NT2/D1 (cell line): ENCODE measurements at regions not wholly inside any gene's neighbourhood (a gene's known extent, or its start where the extent isn't known, plus 50 kb on each side); places are given as distances from the start of the nearest gene placed in this dataset.

Experiments
- DNase-seq: peaks from one replicate; pipeline ENCODE4 v3.0.0-alpha.2; 2011; ENCODE audit warnings: low read depth, low spot score
- H3K27me3 ChIP-seq: 2 replicates; pipeline ENCODE4 v1.6.0; 2011; ENCODE audit warnings: mild to moderate bottlenecking; ENCODE audit not compliant: insufficient read length, insufficient read depth
- H3K36me3 ChIP-seq: 2 replicates; pipeline ENCODE4 v1.6.1; 2011; ENCODE audit warnings: mild to moderate bottlenecking, low read length, mixed read lengths; ENCODE audit not compliant: insufficient read depth, insufficient read length
- H3K4me1 ChIP-seq: 2 replicates; pipeline ENCODE4 v1.5.1; 2011; ENCODE audit not compliant: insufficient read depth, insufficient read length
- H3K4me3 ChIP-seq: 2 replicates; pipeline ENCODE4 v1.5.1; 2011; ENCODE audit warnings: low read depth; ENCODE audit not compliant: insufficient read length
- H3K9ac ChIP-seq: 2 replicates; pipeline ENCODE4 v1.6.0; 2011; ENCODE audit warnings: low read depth; ENCODE audit not compliant: insufficient read length
- H3K9me3 ChIP-seq: 2 replicates; pipeline ENCODE4 v1.5.1; 2011; ENCODE audit warnings: mild to moderate bottlenecking, low read length; ENCODE audit not compliant: insufficient read depth
- SUZ12 ChIP-seq: IDR thresholded peaks from 2 replicates; pipeline ENCODE4 v1.6.1; 2011; ENCODE audit not compliant: insufficient read length, insufficient read depth; ENCODE audit errors: extremely low read depth
- YY1 ChIP-seq: IDR thresholded peaks from 2 replicates; pipeline ENCODE4 v1.6.1; 2011; ENCODE audit not compliant: insufficient read length, insufficient read depth
- ZNF274 ChIP-seq: IDR thresholded peaks from 2 replicates; pipeline ENCODE4 v1.6.1; 2011; ENCODE audit warnings: mild to moderate bottlenecking, low read depth, low read length

DNA sequence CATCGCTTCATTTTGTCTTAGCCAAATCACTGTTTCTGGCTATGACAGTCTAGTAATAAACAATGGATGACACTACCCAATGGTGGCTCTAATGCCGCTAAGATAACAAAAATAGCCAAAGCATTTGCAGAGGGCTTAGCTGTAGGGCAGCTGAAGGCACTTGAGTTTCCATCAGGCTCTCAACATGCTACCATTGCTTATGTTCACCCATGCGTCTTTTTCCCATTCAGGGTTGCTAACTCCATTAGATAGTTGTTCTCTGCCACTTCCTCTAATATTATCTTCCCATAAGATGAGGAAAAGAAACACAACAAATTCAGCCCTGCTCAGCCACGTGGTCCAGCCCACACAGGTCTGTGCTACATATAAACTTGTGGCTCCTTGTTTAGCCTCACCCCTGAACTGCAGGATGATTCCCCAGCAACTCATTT lies 159.6 kb downstream of the TOMM20 start:
- H3K4me3 ChIP-seq, result no peak overlapping the region
- H3K27me3 ChIP-seq, result no peaks in the 10 kb centered on the region
- no peaks in the 10 kb centered on the region for H3K36me3 ChIP-seq
- peaks cover 14% of the 10 kb centered on the region for H3K4me1 ChIP-seq
- TF ChIP-seq SUZ12 (no peak), YY1 (no peak), ZNF274 (no peak)
- DNase-seq, result no peak
- H3K9ac ChIP-seq, result no peak overlapping the region
- H3K9me3 ChIP-seq, result no peaks in the 10 kb centered on the region

DNA sequence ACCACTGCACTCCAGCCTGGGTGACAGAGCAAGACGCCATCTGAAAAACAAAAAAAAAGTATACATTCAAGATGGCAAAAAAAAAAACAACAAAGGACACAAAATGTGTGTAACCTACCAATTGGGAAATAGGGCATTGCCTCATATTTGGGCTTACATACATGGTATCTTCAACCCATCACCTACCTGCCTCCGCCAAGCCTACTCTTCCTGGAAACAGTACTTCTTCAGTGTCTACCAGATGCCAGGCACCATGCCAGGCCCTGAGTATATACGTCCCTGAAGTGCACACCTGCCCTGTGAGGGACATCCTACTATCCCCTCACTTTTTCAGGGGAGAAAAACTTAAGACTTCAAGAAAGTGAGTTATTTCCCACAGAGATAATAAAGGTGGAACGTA lies 160.2 kb downstream of the TOMM20 start:
- H3K4me1 ChIP-seq, result peaks cover 10% of the 10 kb centered on the region
- no peaks in the 10 kb centered on the region for H3K9me3 ChIP-seq
- no peak overlapping the region for H3K4me3 ChIP-seq
- no peak overlapping the region for H3K9ac ChIP-seq
- DNase-seq, result no peak
- no peaks in the 10 kb centered on the region for H3K27me3 ChIP-seq
- no peaks in the 10 kb centered on the region for H3K36me3 ChIP-seq
- TF ChIP-seq ZNF274, result no peak
- TF ChIP-seq YY1, result no peak
- TF ChIP-seq SUZ12, result no peak

DNA sequence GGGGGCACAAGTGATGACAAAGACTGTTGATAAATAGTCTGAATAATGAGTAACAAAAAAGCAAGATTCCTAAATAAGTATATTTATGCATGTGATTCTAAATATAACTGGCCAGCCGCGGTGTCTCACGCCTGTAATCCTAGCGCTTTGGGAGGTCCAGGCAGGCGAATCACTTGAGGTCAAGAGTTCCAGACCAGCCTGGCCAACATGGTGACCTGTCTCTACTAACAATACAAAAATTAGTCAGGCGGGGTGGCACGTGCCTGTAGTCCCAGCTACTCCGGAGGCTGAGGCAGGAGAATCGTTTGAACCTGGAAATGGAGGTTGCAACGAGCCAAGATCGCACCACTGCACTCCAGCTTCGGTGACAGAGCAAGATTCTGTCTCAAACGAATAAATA lies 161.5 kb downstream of the TOMM20 start:
- peaks cover 6% of the 10 kb centered on the region for H3K4me1 ChIP-seq

DNA sequence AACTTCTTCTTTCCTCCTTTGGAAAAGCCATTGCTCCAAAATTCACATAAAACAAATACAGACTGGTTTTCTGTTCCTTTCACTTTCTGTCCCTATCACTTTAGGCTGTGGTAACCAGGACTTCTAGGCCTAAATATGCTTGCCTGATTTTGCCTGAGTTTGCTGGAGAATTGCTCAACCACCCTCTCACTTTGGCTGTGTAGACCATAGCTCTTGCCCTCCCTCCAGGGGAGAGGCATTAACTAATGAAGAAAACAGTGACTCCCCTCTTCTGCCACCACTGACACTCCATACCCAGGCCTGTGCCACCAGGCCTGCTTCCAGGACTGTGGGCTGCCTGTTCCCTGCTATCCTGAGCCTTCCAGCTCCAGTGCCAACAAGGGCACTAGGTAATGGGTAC lies 163.5 kb downstream of the TOMM20 start:
- Histone ChIP-seq H3K9ac (no peak overlapping the region), H3K27me3 (no peaks in the 10 kb centered on the region), H3K36me3 (no peaks in the 10 kb centered on the region), H3K4me3 (no peak overlapping the region), H3K9me3 (no peaks in the 10 kb centered on the region), H3K4me1 (no peaks in the 10 kb centered on the region)
- TF ChIP-seq ZNF274 (no peak), SUZ12 (no peak), YY1 (no peak)
- no peak for DNase-seq

More for the DNA sequence above, 161.5 kb downstream of the TOMM20 start:
- no peak overlapping the region for H3K9ac ChIP-seq
- H3K9me3 ChIP-seq, result no peaks in the 10 kb centered on the region
- no peak for DNase-seq
- no peaks in the 10 kb centered on the region for H3K27me3 ChIP-seq
- no peak overlapping the region for H3K4me3 ChIP-seq
- H3K36me3 ChIP-seq, result no peaks in the 10 kb centered on the region
- no peak for TF ChIP-seq ZNF274
- no peak for TF ChIP-seq YY1

DNA sequence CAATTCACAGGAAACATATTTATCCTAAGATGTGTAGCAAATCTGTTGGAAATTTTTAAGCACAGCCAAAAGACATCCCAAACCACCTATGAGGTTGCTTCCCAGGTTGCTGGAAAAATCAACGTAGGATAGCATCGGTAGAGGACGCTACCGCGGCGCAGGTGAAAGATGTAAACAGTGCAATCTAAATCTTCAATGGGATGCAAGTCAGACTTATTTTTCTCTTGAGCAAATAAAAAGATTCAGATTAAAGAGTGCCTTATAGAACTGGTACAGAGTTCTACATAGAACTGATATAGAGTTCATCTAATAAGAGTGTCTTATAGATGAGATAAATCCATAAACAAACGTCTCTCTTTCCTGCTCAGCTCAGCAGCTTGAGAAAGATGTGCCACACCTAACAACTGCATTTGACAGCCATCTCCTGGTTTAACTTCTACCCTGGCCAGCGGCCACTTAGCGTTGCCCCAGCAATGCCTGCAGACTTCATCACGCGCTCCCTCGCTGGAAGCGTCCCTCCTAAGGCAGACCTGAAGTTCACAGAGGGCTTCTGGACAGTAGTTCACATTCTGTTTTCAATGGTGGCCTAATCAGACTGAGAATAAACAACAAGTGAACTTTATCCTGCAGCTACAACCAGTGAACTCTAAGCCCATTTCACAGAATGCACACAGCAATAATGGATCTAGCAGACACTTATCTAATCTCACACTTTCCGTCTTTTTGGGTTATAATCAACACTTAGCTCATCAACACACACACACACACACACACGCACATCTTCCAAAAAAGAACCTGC lies 164.5 kb downstream of the TOMM20 start:
- no peak for TF ChIP-seq SUZ12
- TF ChIP-seq ZNF274, result no peak
- no peak for TF ChIP-seq YY1
- H3K9ac ChIP-seq, result no peak overlapping the region
- no peaks in the 10 kb centered on the region for H3K36me3 ChIP-seq
- no peak for DNase-seq
- H3K9me3 ChIP-seq, result no peaks in the 10 kb centered on the region
- no peak overlapping the region for H3K4me3 ChIP-seq
- no peaks in the 10 kb centered on the region for H3K4me1 ChIP-seq
- no peaks in the 10 kb centered on the region for H3K27me3 ChIP-seq

DNA sequence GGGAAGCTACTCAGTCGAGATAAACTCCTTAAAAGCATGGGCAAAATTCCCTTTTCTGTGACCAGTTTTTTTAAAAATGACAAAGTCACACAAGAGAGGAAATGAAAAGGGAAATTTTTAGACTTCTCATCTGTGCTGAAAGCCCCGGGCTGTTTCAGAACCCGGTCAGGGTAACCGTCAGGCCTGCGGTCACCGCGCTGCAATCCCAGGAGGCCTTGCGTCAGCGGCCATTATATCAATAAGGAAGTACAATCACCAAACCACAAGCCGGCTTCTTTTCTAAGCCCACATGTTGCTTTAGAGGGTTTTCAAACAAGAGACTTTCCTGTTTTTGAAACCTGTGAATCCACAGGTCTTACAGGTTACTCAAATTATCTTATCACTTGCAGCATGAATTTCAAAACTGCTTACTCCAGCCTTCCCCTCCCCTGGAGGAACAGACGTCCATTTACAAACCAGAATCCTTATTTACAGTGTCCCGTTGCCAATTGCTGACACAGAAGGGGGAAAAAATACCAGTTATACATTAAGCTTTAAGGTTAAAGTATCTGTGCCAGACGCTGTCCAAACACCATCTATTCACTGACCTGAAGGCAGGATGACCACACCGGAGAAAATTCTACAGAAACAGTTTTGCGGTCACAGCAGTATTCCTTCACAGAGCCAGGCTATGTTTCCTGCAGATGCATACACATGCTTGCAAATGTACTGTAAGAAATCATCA lies 165.3 kb downstream of the TOMM20 start:
- no peak for DNase-seq
- no peak overlapping the region for H3K9ac ChIP-seq
- H3K27me3 ChIP-seq, result no peaks in the 10 kb centered on the region
- peaks cover 2% of the 10 kb centered on the region for H3K4me1 ChIP-seq
- no peaks in the 10 kb centered on the region for H3K36me3 ChIP-seq
- no peaks in the 10 kb centered on the region for H3K9me3 ChIP-seq
- TF ChIP-seq ZNF274 (no peak), SUZ12 (no peak)
- no peak overlapping the region for H3K4me3 ChIP-seq

DNA sequence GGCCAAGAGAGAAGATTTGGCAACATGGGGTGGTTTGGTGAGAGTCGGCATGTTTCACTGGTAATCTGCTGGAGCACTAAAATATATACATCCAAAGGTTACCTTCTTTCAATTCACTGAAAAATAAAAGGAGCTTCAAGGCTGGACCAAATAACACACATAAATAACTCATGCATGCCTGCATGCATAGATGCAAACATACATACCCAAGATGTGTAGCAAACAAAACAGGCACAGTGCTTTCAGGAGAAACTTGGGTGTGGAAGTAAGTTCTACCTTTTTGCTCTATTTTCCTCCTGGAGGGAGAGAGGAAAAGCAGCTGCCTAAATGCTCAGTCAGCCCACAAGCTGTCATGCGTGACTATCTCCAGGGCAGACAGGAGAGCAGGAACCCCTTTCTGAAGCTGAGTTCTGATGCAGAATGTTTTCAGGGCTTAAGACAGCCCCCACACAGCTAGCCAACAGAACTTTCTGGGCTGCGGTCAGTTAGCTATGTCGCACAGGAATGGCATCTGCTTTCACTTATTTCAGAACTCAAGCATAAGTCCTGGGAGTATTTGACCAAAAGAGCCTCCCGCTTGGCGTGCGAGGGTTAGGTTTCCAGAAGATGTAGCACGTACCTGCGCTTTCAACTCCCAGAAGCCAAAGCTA lies 166.2 kb downstream of the TOMM20 start:
- H3K9ac ChIP-seq, result no peak overlapping the region
- TF ChIP-seq SUZ12 (no peak), ZNF274 (no peak)
- no peak for DNase-seq
- H3K36me3 ChIP-seq, result no peaks in the 10 kb centered on the region
- H3K9me3 ChIP-seq, result no peaks in the 10 kb centered on the region
- H3K4me3 ChIP-seq, result no peak overlapping the region
- H3K27me3 ChIP-seq, result no peaks in the 10 kb centered on the region
- H3K4me1 ChIP-seq, result peaks cover 7% of the 10 kb centered on the region
